B cell (primary cell): ENCODE measurements at regions not wholly inside any gene's neighbourhood (a gene's known extent, or its start where the extent isn't known, plus 50 kb on each side); places are given as distances from the start of the nearest gene placed in this dataset.

Experiments
- ATAC-seq: fragments of 200-7000 bp; cut with Tn5 transposase; one replicate; pipeline ENCODE4 v1.10.0; 2021; ENCODE audit warnings: low read depth, mild to moderate bottlenecking, moderate number of reproducible peaks, moderate library complexity
- CTCF ChIA-PET: fragments of 350-600 bp; sonication (Branson Sonifier 250); formaldehyde crosslinking; loops from one replicate; lab custom pipeline; 2021; ENCODE audit warnings: antibody characterized with exemption, inconsistent platforms; lab: Charles Lee
- POLR2A ChIA-PET: fragments of 350-600 bp; sonication (Branson Sonifier 250); formaldehyde crosslinking; loops from one replicate; lab custom pipeline; 2021; ENCODE audit warnings: antibody characterized with exemption; lab: Charles Lee
- DNase-seq: peaks from one replicate; pipeline ENCODE4 v3.0.0; 2013
- H2AFZ ChIP-seq: 2 replicates; pipeline ENCODE4 v1.6.1; 2012; ENCODE audit warnings: mild to moderate bottlenecking, low read depth, low read length; ENCODE audit not compliant: insufficient read depth, poor library complexity, severe bottlenecking
- H3K27ac ChIP-seq, 2 donors: 1 replicate in 1 of 2; 2 replicates in 1 of 2; pipeline ENCODE4 v1.5.1; 2012 to 2013; ENCODE audit warnings: low read length in 2 of 2, mild to moderate bottlenecking in 2 of 2, moderate library complexity in 1 of 2
- H3K27me3 ChIP-seq, 4 experiments: fragments of 200-600 bp in 1 of 4; sonication (generic) in 1 of 4; replicated peaks in 1 of 4; 1 replicate in 2 of 4; 2 replicates in 2 of 4; pipeline versions ENCODE4 v1.6.1 to v1.7.0; 2013 to 2016; ENCODE audit warnings: low read length in 3 of 4, mild to moderate bottlenecking in 2 of 4, mixed read lengths in 1 of 4, moderate library complexity in 1 of 4; ENCODE audit not compliant: insufficient read depth in 4 of 4, control insufficient read depth in 3 of 4; ENCODE audit errors: control extremely low read depth in 1 of 4
- H3K36me3 ChIP-seq, 2 experiments: replicated peaks in 1 of 2; 1 replicate in 1 of 2; 2 replicates in 1 of 2; pipeline versions ENCODE4 v1.6.1 to v1.7.1; 2013; ENCODE audit warnings: low read length in 1 of 2; ENCODE audit not compliant: insufficient read depth in 2 of 2, control insufficient read depth in 1 of 2; ENCODE audit errors: control extremely low read depth in 1 of 2, extremely low read depth in 1 of 2
- H3K4me1 ChIP-seq, 2 donors: fragments of 200-600 bp in 1 of 2; sonication (generic) in 1 of 2; 1 replicate in 1 of 2; 2 replicates in 1 of 2; pipeline versions ENCODE4 v1.5.1 to v1.6.1; 2013 to 2017; ENCODE audit warnings: low read length in 2 of 2; ENCODE audit not compliant: control insufficient read depth in 2 of 2, insufficient read depth in 2 of 2
- H3K4me2 ChIP-seq: replicated peaks from 2 replicates; pipeline ENCODE3; 2012; ENCODE audit warnings: mild to moderate bottlenecking, low read depth, low read length; ENCODE audit not compliant: poor library complexity, severe bottlenecking
- H3K4me3 ChIP-seq, 5 experiments: fragments of 200-600 bp in 1 of 5; sonication (generic) in 1 of 5; 1 replicate in 3 of 5; 2 replicates in 2 of 5; pipeline versions ENCODE4 v1.5.1 to v1.7.0; 2011 to 2016; ENCODE audit warnings: low read length in 4 of 5, mild to moderate bottlenecking in 4 of 5, low read depth in 2 of 5, control low read depth in 1 of 5, moderate library complexity in 1 of 5; ENCODE audit not compliant: insufficient read depth in 1 of 5; ENCODE audit errors: control extremely low read depth in 1 of 5, extremely low read depth in 1 of 5
- H3K79me2 ChIP-seq: fragments of 200-600 bp; sonication (generic); one replicate; pipeline ENCODE4 v1.6.0; 2016; ENCODE audit warnings: low read length; ENCODE audit not compliant: control insufficient read depth, insufficient read depth
- H3K9ac ChIP-seq: fragments of 200-600 bp; sonication (generic); 2 replicates; pipeline ENCODE4 v1.6.1; 2017; ENCODE audit warnings: mild to moderate bottlenecking, low read length, moderate library complexity
- H3K9me3 ChIP-seq, 3 donors: one replicate each; pipeline versions ENCODE4 v1.6.1 to v1.7.1; 2013; ENCODE audit warnings: low read length in 2 of 3; ENCODE audit not compliant: control insufficient read depth in 2 of 3, insufficient read depth in 1 of 3; ENCODE audit errors: control extremely low read depth in 1 of 3
- H4K20me1 ChIP-seq: 2 replicates; pipeline ENCODE4 v1.6.0; 2012; ENCODE audit warnings: mild to moderate bottlenecking, low read length; ENCODE audit not compliant: insufficient read depth, control insufficient read depth, poor library complexity, severe bottlenecking
- H3K27ac Mint-ChIP-seq: one replicate; pipeline ENCODE4 v1.8.0; 2021; ENCODE audit warnings: mixed read lengths
- H3K27me3 Mint-ChIP-seq: one replicate; pipeline ENCODE4 v1.8.0; 2021; ENCODE audit warnings: mixed read lengths
- H3K4me1 Mint-ChIP-seq: one replicate; pipeline ENCODE4 v1.8.0; 2021; ENCODE audit warnings: mixed read lengths
- H3K4me3 Mint-ChIP-seq: one replicate; pipeline ENCODE4 v1.8.0; 2021; ENCODE audit warnings: mixed read lengths
- H3K9me3 Mint-ChIP-seq: one replicate; pipeline ENCODE4 v1.8.0; 2022; ENCODE audit warnings: mixed read lengths; ENCODE audit not compliant: insufficient read depth
- EZH2 ChIP-seq: IDR thresholded peaks from 2 replicates; pipeline ENCODE4 v1.6.1; 2012; ENCODE audit warnings: borderline replicate concordance, low read depth, mild to moderate bottlenecking, moderate library complexity, low read length; ENCODE audit not compliant: insufficient read depth, poor library complexity, severe bottlenecking
- WGBS: methylation state at CpG from one replicate; pipeline ENCODE4 v1.1.5; 2013; ENCODE audit warnings: missing lambda C conversion rate; ENCODE audit not compliant: insufficient coverage; 5-methylcytosine and 5-hydroxymethylcytosine counted together
- intact Hi-C: fragments of 100-400 bp; cut with micrococcal nuclease; formaldehyde crosslinking; loops from one replicate; pipeline ENCODE4 v1.10.0; 2022
- TF ChIP-seq, protein P1 (sequence below): fragments of 200-600 bp; IDR thresholded peaks from one replicate; pipeline ENCODE4 v1.8.0; 2022; ENCODE audit warnings: antibody characterized with exemption, mild to moderate bottlenecking

DNA sequence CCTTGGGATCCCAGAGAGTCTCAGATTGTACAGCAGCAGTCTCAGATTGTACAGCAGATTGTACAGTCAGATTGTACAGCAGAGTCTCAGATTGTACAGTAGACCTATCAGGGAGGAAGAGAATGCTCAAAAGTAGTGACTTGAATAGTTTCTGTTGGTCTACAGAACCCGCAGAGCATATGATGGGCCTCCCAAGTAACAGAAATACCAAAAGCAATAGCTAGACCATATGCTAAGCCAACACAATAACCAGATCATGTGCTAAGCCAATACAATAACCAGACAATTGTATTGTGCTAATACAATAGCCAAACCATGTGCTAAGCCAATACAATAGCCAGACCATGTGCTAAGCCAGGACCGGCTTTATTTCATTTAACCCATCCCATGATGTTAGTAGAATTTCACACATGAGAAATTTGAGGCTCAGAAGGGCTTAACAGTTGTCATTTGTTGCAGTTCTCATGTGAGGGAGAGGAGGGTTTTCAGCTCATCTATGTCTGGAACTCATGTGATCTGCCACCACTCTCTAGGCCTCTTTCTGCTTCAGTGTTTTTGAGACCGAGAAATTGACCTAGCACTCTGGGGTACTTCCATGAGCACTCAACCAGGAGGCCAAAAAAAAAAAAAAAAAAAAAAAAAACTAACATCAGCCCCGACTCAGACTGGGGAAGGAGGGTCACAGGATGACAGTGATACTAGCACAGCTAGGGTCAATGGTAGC is 144.0 kb downstream of the SOX9 start:
- no peak overlapping the region for H3K27ac Mint-ChIP-seq
- DNase-seq (no peak), ATAC-seq (no peak)
- H3K36me3 ChIP-seq, result no peaks in the 10 kb centered on the region
- H3K4me1 Mint-ChIP-seq, result no peaks in the 10 kb centered on the region
- CTCF ChIA-PET, result no interaction called here
- POLR2A ChIA-PET, result no interaction called here
- intact Hi-C loops, result no loop called here
- H3K4me3 Mint-ChIP-seq, result no peak overlapping the region
- H3K9ac ChIP-seq, result no peak overlapping the region
- peaks cover 15% of the 10 kb centered on the region for H3K27me3 Mint-ChIP-seq
- peaks cover 2% of the 10 kb centered on the region for H3K9me3 Mint-ChIP-seq
- H2AFZ ChIP-seq, result no peak overlapping the region
- H3K4me1 ChIP-seq, result no peaks in the 10 kb centered on the region
- 79% methylated on average over 2 of the region's 4 CpGs for WGBS
- peaks cover 0 to 6% (median 0%) of the 10 kb centered on the region in 3 donors for H3K9me3 ChIP-seq
- H3K27ac ChIP-seq, result no peak overlapping the region
- no peaks in the 10 kb centered on the region for H4K20me1 ChIP-seq
- no peak for TF ChIP-seq EZH2
- TF ChIP-seq, protein P1, sequence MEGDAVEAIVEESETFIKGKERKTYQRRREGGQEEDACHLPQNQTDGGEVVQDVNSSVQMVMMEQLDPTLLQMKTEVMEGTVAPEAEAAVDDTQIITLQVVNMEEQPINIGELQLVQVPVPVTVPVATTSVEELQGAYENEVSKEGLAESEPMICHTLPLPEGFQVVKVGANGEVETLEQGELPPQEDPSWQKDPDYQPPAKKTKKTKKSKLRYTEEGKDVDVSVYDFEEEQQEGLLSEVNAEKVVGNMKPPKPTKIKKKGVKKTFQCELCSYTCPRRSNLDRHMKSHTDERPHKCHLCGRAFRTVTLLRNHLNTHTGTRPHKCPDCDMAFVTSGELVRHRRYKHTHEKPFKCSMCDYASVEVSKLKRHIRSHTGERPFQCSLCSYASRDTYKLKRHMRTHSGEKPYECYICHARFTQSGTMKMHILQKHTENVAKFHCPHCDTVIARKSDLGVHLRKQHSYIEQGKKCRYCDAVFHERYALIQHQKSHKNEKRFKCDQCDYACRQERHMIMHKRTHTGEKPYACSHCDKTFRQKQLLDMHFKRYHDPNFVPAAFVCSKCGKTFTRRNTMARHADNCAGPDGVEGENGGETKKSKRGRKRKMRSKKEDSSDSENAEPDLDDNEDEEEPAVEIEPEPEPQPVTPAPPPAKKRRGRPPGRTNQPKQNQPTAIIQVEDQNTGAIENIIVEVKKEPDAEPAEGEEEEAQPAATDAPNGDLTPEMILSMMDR, result no peak
- H3K79me2 ChIP-seq, result no peaks in the 10 kb centered on the region
- no peak overlapping the region for H3K4me2 ChIP-seq
- no peak overlapping the region for H3K4me3 ChIP-seq
- H3K27me3 ChIP-seq, result peaks cover 0 to 4% (median 0%) of the 10 kb centered on the region in 4 experiments

DNA sequence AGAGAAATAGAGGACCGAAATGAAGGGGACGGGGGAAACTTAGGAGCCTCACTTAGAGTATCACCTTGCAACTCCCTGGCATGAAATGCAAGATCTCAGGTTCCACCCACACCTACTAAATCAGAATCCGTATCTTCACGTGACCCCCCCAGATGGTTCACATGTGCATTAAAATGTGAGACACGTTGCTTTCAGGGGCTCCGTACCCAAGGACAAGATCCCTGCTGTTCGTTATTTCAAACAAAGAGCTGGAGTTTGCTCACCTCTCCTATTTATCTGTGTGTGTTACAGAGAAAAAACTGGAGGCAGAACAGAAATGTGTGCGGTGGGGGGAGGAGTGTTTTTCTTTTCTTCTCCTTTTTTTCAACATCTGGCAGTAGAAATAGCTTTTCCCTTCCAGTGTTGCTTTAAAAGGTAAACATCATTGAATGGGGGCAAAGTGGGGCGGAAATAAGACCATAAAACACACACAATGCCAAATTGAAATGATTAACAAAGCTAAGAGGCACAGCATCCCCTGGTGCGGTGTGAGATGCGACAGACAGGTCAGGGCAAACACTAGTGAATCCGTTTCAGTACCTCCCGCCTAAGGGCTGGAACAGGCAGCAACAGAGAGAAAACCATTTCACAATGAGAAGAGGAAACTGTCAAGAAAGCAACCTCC is 145.4 kb downstream of the SOX9 start:
- Histone ChIP-seq H4K20me1 (no peaks in the 10 kb centered on the region), H3K4me1 (no peaks in the 10 kb centered on the region), H3K27me3 (peaks cover 0 to 4% (median 0%) of the 10 kb centered on the region in 4 experiments), H3K4me3 (no peak overlapping the region), H3K36me3 (no peaks in the 10 kb centered on the region), H2AFZ (no peak overlapping the region), H3K9ac (no peak overlapping the region), H3K27ac (no peak overlapping the region), H3K9me3 (peaks cover 0 to 6% (median 0%) of the 10 kb centered on the region in 3 donors), H3K79me2 (no peaks in the 10 kb centered on the region), H3K4me2 (no peak overlapping the region)
- ATAC-seq (no peak), DNase-seq (no peak)
- WGBS, result 45% methylated on average over 10 of the region's 13 CpGs
- ChIA-PET POLR2A (no interaction called here), CTCF (no interaction called here)
- intact Hi-C loops, result no loop called here
- Mint-ChIP-seq H3K9me3 (no peaks in the 10 kb centered on the region), H3K27me3 (peaks cover 18% of the 10 kb centered on the region), H3K4me1 (no peaks in the 10 kb centered on the region), H3K4me3 (no peak overlapping the region), H3K27ac (no peak overlapping the region)
- no peak for TF ChIP-seq EZH2
- TF ChIP-seq, protein P1, result no peak
